Limb (tissue), 2 donors: ENCODE measurements at regions not wholly inside any gene's neighbourhood (a gene's known extent, or its start where the extent isn't known, plus 50 kb on each side); places are given as distances from the start of the nearest gene placed in this dataset.

Experiments used
- DNase-seq, 2 donors: peaks; one replicate each; pipeline ENCODE4 v3.0.0-alpha.2; 2016; ENCODE audit errors: extremely low spot score in 2 of 2

DNA sequence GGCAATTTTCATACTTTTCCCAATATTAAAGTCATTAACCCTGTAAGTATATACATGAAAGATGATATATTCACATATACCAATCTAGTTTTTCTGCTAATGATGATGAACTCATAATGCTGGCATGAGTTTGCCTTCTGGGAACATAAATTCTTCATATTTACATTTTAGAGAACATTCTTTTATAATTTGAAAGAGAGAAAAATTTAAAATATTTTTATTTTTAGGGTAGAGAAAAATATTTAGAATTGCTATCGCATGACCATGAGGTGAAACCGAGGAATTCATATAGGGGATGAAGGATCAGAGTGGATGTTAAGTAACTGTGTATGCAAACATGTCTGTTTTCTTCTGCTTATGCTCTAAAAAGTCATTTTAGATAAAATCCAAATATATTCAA, 825.3 kb upstream of the FLRT2 start:
- no peak for DNase-seq

GRCh38 chr14:84707830-84708229, 822.1 kb upstream of the FLRT2 start:
- DNase-seq = no peak

- no peak for DNase-seq
These were observed 821.1 kb upstream of the FLRT2 start for GRCh38 chr14:84708865-84709264.

- DNase-seq = no peak
These were observed 803.5 kb upstream of the FLRT2 start for GRCh38 chr14:84726471-84726870.

DNA sequence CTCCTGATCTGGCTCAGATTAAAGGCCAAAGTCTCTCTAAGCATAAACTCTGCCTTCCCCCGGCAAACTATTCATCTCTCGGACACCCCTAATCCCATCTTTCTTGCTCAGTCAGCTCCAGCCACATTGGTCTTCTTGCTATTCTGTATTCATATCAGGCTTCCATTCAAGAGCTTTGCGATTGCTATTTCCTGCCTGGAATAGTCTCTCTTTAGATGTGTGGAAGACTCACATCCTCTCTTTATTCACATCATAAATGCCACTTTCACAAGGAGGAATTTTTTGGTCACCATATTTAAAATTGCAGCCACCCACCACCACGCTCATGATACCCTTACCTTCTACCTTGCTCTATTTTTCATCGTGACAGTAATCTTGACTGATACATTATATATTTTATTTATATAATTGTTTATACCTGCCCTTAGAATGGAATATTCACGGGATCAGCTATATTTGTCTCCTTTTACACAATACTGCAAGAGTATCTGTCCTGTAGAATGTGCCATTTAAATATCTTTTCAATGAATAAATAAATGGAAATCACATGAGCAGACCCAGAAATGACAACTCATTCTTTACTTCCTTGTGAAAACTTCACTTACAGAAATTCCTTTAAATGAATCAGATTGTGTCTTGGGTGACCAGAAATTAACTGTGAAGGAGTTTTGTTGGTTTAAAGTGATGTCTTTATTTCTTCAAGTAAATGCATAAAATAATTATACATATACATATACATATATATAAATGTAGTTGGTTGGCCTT, 780.6 kb upstream of the FLRT2 start:
- DNase-seq = no peak

GRCh38 chr14:84750284-84750683, 779.7 kb upstream of the FLRT2 start:
- no peak for DNase-seq

GRCh38 chr14:84750763-84751554, 779.0 kb upstream of the FLRT2 start:
- DNase-seq = no peak

- DNase-seq = no peak
These were observed 778.2 kb upstream of the FLRT2 start for GRCh38 chr14:84751745-84752144.

- DNase-seq = no peak
These were observed 769.3 kb upstream of the FLRT2 start for GRCh38 chr14:84760489-84761126.

GRCh38 chr14:84767434-84767833, 762.5 kb upstream of the FLRT2 start:
- DNase-seq = no peak

- DNase-seq = no peak
These were observed 759.9 kb upstream of the FLRT2 start for GRCh38 chr14:84770030-84770429.

GRCh38 chr14:84777356-84777755, 752.6 kb upstream of the FLRT2 start:
- no peak for DNase-seq

GRCh38 chr14:84782902-84783301, 747.0 kb upstream of the FLRT2 start:
- no peak for DNase-seq

- no peak for DNase-seq
These were observed 746.4 kb upstream of the FLRT2 start for GRCh38 chr14:84783511-84783910.

- no peak for DNase-seq
These were observed 743.9 kb upstream of the FLRT2 start for GRCh38 chr14:84785996-84786395.

GRCh38 chr14:84789012-84789411, 740.9 kb upstream of the FLRT2 start:
- DNase-seq = no peak

DNA sequence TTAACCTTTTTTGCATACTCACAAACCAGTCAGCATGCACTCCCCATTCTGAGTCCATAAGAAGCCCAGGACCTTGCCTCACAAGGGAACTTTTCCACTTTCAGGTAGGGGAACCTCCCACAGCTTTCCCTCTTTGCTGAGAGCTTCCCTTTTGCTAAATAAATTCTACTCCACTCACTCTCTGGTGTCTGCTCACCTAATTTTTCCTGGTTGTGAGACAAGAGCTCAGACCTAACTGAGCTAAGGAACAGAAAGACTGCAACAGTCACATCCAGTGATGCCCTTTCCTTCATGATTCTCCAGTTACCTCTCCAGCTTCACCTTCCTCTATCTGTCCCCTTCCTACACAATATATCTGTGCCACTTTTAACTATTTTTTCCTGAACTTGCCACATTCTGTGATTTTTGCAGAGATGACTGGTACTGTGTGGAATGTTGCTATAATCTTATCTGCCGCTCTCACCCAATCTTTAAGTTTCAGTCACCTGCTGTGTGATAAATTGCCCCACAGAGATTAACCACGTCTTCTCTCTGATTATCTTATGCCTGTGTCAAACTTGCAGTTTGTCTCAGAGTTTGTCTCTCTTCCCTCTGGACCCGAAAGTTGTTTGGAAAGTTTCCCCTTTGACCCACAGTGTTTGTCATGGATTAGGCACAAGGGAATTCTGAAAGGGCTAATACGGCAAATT, 737.1 kb upstream of the FLRT2 start:
- no peak for DNase-seq

- no peak for DNase-seq
These were observed 732.6 kb upstream of the FLRT2 start for GRCh38 chr14:84797326-84797725.

DNA sequence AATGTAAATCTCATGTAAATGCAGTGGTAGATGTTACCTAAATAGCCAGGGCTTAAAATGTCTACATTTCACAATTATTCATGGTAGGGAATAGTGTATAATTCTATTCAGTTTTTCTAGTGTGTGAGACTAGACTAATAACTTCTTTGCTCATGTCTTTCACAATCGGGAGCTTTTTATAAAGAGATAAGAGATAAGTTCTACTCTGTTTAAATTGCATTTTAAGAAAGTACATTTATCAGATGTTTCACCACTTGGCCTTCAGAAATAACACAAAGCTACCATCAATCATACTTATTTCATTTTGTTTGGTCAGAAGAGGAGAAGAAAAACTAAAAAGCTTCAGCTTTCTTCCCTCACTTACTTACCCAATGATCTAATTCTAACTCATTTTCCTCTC, 725.5 kb upstream of the FLRT2 start:
- DNase-seq = no peak

GRCh38 chr14:84804895-84805294, 725.0 kb upstream of the FLRT2 start:
- no peak for DNase-seq

DNA sequence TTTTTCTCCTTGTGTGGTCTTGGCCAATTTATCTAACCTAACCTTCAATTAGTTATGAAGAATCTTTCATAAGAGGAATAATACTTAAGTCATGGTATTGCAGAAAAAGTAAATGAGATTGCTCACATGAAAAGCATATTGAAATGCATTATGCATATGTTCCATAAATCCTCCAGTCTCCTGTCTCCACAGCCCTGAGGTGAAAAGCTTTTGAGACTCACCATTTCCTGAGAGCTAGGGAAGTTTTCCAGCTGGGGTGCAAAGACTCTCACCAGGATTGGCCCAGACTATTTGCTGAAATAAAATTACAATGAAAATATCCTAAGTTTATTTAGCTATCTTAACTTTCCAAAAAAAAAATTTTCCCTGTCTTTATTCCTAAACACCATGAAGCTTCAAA, 723.8 kb upstream of the FLRT2 start:
- no peak for DNase-seq

GRCh38 chr14:84806622-84807021, 723.3 kb upstream of the FLRT2 start:
- DNase-seq = no peak
